NOMO-1 treated with dmso at 0.1 percent for 144 hours (cell line): ENCODE measurements at regions not wholly inside any gene's neighbourhood (a gene's known extent, or its start where the extent isn't known, plus 50 kb on each side); places are given as distances from the start of the nearest gene placed in this dataset.
"Not testable (repeated sequence)": the region's sequence is repeated elsewhere in the genome, so short reads cannot be mapped to it uniquely, and the experiment has no call there.

ENCODE experiments used
- DNase-seq: peaks from one replicate; lab custom pipeline; 2025; ENCODE audit not compliant: unreplicated experiment; lab: John Stamatoyannopoulos, UW

DNA sequence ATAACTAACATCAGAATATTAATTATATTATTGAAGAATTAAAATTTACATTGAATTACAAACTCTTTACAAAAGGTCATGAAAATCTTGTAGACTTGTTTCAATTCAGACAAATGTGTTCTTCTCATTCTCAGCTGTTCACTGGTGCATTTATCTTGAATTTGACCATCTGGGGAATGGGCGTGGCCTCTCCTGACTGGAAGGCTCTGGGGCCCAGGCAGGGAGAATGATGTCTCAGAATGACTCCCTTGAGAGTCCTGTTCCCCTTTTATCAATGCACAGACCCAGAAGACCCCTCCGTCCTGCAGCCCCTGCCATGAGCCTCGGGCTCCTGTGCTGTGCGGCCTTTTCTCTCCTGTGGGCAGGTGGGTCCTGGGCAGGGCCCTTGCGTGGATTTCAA, 242.2 kb upstream of the PRSS1 start:
- DNase-seq: not testable (repeated sequence)

DNA sequence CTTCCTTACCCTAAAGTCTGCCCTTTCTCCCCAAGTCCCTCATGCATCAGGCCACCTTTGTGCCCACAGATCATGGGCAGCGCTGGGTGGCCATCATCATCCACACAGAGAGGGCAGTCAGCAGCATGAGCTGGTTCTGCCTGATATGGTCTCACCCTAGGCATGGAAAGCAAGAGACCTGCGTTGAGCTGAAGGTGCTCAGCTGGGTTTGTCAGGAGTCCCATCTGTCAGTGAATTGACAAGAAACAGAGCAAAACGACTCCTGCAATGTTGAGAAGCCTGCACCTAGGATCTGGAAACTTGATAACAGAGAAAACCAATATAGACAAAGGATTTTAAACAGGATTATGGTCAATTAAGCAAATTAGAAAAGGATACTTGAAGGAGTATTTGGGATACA, 242.7 kb upstream of the PRSS1 start:
- no peak for DNase-seq

DNA sequence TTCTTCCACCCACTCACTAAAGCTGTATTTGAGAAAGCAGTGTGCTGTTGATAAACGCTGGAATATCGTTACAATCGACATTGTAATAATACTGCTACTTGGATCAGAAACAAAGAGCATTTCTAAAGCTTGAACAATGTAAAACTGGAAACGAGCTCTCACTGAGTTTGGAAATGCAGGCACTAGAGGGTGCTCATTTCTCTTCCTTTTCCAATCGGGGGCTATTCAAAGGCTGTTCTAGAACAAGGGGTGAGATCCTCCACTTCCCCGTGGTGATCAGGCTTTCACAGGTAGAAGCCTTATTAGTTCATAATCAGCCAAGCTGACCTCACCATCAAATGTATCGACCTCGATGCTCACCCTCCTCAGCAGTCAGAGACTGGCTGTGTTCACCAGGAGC, 245.3 kb upstream of the PRSS1 start:
- DNase-seq: not testable (repeated sequence)

DNA sequence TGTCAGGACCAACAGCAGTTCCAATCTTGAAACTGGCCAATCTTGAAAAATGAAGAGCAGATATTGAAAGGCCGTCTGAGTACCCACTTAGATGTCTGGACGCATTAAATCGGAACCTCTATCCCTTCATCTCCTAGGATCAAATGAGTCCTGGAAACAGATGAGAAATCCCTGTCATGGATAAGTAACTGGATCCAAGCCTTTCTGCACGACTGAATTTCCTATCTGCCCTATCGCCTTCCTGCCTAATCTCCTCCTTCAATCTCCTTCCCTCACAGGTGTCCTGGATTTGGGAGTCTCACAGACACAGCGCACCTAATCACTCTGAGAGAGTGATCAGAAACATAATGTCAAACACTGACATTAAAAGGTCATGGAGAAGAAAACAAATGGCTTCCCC, 245.2 kb upstream of the PRSS58 start:
- DNase-seq: no peak

DNA sequence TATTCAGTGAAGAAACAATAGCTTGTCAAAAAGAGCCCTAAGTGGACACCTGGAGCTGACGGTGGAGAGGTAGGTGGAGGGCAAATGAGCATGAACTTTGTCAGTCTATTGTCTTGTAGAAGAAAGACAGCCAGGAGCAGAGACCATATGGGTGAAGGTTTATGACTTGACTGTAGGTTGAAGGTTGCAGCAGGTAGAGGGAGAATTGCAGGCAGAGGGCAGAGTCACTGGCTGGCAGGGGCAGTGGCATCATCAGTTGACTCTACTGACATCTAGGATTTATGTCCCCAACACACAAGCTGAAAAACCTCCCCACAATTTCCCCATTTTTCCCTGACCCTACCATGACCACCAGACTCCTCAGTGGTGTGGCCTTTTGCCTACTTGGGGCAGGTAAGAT, 243.6 kb upstream of the PRSS58 start:
- DNase-seq: no peak

DNA sequence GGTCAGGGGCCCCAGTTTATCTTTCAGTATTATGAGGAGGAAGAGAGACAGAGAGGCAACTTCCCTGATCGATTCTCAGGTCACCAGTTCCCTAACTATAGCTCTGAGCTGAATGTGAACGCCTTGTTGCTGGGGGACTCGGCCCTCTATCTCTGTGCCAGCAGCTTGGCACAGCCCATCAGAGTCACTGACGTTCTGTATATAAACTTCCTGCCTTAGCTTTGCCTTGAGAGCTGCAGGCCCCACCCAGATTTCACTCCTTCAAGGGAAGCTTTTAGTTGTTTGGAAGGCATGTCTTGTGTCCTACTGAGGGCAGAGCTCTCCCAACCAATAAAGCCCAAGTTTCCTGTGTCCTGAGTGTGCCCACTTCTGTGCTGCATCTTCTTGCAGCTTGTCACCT, 242.5 kb upstream of the PRSS58 start:
- no peak for DNase-seq

DNA sequence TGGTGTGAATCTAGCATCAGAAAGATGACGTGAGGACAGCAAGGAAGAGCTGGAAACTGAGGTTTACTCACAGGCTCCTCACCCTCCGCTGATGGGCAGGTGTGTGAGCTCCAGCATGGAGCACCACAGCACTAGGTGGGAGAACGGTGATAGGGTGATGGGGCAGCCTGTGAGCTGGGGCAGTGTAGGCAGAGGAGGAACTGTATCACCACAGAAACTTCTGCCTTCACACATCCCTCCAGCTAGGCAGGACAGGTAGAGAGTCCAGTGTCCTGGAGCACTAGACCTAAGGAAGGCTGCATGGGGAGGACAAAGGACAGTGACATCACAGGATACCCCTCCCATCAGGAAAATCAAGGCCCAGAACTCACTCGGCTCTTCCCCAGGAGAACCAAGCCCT, 241.8 kb upstream of the PRSS58 start:
- DNase-seq: no peak

DNA sequence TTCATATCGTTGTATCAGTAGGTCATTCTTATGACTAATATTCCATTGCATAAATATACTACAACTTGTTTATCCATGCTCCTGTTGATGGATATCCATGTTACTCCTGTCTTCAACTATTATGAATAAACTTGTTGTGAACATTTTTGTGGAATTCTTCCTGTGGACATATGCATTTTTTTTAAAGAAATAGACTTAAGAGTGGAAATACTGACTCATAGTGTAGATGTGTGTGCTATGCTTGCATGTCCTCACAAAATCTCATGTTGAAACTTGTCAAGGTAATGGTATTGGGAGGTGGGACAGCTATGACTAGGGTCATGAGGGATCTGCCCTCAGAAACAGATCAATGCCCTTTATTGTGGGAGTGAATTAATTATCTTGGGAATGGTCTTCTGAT, 240.5 kb upstream of the PRSS58 start:
- no peak for DNase-seq

DNA sequence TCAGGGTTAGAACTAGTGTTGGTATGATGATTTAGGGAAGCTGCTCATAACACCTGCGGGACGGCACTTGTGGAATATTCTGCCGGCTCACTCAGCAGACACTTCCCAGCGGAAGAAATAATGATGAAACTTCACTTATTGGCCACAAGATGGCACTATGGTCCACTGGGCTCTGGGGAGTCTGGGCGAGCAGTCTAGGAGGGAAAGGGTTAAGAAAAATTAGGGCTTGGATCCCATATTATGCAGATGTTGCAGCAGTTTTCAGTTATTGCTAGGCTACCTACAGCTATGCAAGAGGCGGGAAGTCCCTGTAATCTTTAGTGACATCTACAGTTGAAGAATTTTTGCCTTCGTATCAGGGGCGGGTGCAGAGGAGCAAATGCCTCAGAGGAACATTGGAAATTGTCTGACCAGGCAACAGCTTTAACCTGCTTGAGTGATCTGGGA, 238.7 kb upstream of the PRSS58 start:
- no peak for DNase-seq

DNA sequence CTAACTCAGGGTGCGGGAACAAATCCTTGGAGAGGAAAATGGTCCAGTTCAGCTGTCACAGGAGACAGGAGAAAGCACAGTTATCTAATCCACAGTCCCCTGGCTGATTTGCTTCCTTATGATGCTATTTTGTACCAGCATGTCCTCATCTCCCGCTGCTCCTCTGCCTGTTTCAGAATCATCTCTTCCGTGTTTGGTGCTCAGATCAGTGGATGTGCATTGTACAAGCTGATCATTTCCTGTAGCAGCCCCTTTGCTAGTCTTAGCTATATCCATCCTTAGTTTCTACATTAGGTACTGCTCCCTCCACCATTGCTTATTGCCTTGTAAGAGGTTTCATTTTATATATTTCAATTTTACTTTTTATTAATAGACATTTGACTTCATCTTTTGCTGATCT, 238.0 kb upstream of the PRSS58 start:
- DNase-seq: not testable (repeated sequence)

DNA sequence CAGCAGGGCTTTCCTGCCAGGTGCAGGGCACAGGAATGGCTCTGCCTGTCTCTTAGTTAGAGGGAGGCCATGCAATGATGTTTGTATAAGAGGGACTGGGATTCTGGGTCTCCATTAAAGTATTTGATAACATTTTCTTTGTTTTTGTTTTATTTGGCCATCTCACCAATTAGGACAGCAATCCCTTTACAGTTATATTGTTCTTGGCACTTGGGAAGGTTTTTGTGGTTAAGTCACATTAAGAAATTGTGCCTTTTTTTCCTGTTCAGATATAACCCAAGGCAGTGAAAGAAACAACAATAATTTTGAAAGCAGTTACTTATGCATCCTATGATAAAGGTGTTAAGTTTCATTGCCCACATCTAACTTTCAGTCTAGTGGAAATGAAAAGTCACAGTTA, 237.4 kb upstream of the PRSS58 start:
- DNase-seq: not testable (repeated sequence)

DNA sequence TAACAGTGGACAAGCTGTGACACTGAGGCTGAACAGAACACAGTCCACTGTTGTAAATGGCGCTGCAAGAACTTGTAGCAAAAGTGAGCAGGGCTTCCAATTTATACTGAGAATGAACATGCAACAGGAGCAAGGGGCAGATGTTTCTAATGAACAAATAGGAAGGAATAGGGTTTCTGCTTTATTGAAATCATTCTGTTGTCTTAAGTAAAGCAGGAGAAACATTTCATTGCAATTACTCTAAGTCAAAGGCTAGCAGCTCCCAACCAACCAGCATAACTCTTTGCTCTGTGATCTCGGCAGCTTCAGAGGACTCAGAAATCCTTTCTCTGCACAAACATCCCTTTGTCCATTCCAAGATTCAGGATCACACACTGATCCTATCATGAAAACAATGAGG, 236.2 kb upstream of the PRSS58 start:
- DNase-seq: no peak

DNA sequence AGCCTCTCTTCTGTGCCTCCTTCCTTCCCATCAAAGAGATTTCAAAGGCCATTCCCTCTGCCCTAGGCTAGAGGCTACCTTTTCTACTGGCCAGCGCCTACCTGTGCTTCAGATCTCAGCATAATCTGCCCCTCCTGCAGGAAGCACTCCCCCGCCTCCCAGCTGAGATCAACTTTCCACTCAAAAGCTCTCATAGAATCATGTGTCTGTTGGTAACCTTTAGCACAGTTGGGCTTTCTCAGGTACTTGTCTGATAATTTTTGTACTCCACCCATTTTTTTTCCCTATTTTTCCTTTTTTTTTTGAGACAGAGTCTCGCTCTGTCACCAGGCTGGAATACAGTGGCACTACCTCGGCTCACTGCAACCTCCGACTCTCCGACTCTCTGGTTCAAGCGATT, 231.0 kb upstream of the PRSS58 start:
- DNase-seq: no peak

DNA sequence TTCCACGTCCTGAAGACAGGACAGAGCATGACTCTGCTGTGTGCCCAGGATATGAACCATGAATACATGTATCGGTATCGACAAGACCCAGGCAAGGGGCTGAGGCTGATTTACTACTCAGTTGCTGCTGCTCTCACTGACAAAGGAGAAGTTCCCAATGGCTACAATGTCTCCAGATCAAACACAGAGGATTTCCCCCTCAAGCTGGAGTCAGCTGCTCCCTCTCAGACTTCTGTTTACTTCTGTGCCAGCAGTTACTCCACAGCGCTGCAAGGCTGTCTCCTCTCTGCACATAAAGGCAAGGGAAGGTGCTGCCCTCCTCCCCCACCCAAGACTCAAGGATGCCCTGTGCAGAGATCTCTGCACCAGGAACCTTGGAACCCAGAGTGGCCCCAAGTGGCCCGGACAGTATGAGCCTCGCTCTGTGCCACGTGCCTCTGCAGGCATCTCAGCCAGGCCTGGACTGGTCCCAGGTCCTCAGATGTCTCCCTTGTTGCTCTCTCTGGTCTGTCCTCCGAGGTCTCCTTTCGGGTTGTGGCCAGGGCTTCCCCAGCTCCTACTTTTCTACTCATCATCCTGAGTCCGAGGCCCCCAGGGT, 230.3 kb upstream of the PRSS58 start:
- DNase-seq: no peak

DNA sequence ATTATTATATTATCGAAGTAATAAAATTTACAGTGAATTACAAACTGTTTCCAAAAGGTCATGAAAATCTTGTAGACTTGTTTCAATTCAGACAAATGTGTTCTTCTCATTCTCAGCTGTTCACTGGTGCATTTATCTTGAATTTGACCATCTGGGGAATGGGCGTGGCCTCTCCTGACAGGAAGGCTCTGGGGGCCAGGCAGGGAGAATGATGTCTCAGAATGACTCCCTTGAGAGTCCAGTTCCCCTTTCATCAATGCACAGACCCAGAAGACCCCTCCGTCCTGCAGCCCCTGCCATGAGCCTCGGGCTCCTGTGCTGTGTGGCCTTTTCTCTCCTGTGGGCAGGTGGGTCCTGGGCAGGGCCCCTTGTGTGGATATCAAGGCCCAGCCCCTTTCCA, 229.7 kb upstream of the PRSS58 start:
- DNase-seq: not testable (repeated sequence)

DNA sequence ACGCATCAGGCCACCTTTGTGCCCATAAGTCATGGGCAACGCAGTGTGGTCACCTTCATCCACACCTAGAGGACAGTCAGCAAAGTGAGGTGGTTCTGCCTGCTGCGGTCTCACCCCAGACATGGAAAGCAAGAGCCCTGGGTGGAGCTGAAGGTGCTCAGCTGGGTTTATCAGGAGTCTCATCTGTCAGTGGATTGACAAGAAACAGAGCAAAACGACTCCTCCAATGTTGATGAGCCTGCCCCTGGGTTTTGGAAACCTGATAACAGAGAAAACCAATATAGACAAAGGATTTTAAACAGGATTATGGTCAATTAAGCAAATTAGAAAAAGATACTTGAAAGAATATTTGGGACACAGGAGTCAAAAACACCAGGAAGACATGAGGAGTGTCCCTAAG, 229.3 kb upstream of the PRSS58 start:
- DNase-seq: no peak

DNA sequence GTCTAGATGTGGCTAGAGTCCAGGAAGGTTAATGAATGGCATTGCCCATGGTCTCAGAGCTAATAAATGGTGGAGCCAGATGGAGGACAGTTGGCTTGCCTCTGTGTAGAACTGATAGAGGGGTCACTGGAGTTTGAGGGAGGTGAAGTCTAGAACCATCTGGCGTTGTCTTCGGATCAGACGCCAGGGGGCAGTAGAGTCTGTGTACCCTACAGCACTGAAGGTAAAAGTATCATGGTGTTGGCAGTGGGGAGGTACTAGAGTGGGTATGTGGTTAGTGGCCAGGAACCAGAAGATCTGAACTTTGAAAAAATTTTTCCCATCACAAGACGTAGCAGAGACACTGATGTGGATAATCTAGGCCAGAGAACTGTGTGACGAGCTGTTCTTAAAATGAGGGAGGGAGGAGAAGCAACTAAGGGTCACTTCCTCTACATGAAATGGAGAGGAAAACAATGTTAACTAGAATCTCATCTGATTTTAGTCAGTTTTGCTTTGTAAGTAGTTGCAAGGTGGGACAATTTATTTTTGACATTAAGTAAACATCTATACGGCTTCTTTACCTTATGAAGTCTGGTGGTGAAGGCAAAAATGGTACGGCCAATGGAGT, 227.9 kb upstream of the PRSS58 start:
- DNase-seq: no peak

DNA sequence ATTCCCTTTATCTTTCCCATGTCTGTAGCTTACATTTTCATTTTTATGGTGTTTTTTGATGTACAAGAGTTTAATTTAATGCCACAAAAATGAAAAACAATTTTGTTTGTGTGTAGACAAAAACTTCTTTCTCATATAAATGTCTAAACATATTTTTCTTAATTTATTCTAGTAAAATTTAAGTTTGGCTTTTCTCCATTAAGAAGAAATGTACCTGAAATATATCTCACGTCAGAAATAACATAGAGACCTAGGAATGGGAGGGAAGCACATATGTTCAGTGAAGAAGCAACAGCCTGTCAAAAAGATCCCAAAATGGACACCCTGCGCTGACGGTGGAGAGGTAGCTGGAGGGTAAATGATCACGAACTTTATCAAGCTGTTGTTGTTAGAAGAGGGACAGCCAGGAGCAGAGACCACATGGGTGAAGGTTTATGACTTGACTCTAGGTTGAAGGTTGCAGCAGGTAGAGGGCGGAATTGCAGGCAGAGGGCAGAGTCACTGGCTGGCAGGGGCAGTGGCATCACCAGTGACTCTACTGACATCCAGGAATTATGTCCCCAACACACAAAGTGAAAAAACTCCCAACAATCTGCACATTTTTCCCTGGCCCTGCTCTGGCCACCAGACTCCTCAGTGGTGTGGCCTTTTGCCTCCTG, 225.9 kb upstream of the PRSS58 start:
- DNase-seq: no peak

DNA sequence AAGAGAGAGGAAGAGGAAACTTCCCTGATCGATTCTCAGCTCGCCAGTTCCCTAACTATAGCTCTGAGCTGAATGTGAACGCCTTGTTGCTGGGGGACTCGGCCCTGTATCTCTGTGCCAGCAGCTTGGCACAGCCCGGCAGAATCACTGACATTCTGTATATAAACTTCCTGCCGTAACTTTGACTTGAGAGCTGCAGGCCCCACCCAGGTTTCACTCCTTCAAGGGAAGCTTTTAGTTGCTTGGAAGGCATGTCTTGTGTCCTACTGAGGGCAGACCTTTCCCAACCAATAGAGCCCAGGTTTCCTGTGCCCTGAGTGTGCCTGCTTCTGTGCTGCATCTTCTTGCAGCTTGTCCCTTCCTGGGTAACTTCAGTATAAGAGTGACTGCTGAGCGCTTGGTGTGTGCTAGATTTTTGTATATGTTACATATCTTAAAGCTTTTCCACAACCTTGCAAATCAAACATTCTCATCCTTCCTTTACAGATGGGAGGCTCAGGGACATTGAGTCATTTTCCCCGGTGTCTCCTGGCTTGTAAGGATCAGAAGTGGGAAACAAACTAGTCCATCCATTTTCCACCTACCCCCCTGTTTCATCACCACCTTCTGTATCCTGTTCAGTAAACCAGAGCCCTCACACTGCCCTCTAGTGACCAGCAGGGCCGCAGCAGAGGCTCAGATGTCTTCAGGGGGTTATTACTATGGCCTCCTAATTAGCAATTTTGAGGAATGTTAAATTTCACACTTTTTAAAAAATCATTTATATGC, 225.2 kb upstream of the PRSS58 start:
- DNase-seq: no peak

DNA sequence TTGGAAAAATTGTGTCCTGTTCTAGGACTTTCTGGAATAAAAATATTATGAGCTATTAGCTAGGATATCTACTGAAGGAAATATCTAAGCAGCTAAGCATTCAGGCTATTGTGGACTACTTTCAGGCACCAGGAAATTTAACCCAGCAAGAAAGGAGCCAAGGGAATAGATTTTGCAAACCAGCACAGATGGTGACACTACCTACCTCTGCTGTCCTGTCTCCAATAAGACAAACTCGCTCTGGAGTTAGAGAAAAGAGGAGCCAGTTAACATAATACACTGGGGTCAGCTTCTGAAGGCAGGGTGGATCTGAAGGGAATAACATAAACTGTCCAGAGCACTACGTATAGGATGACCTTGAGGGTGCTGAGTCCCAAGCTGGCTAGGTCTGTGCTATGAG, 223.7 kb upstream of the PRSS58 start:
- DNase-seq: no peak

DNA sequence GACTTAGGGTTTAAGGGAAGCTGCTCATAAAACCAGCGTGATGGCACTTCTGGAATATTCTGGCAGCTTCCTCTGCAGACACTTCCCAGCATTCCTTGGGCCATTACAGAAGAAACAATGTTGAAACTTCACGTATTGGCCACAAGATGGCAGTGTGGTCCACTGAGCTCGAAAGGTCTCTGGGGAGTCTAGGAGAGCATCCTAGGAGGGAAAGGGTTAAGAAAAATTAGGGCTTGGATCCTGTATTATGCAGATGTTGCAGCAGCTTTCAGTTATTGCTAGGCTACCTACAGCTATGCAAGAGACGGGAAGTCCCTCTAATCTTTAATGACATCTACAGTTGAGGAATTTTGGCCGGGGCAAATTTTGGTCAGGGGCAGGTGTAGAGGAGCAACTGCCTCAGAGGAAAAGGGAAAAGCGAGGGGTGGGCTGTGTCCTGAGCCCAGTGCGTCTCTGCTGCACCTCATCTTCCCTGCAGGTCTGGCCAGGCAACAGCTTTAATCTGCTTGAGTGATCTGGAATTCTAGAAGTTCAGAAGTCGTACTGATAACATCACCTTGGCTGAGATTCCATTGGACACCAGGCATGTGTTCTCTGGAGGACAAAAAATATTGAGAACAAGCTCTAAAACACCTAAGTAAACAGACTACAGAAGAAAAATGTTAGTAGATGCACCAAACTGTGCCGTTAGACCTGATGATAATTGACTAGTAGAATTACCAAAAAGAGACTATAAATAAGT, 220.8 kb upstream of the PRSS58 start:
- DNase-seq: no peak
